H1 (cell line): ENCODE measurements at regions not wholly inside any gene's neighbourhood (a gene's known extent, or its start where the extent isn't known, plus 50 kb on each side); places are given as distances from the start of the nearest gene placed in this dataset.

Experiments
- CTCF ChIA-PET: fragments of 300-600 bp; sonication (Branson Sonifier 250); formaldehyde crosslinking; loops from one replicate; lab custom pipeline; 2021; ENCODE audit not compliant: partially characterized antibody; lab: Charles Lee
- POLR2A ChIA-PET: fragments of 300-600 bp; sonication (Branson Sonifier 250); formaldehyde crosslinking; loops from one replicate; lab custom pipeline; 2021; ENCODE audit warnings: inconsistent platforms; ENCODE audit not compliant: partially characterized antibody; lab: Charles Lee
- DNase-seq, 2 experiments: peaks; one replicate each; pipeline versions ENCODE4 v3.0.0 to v3.0.0-alpha.2; 2010 to 2022; ENCODE audit warnings: low spot score in 2 of 2, low read depth in 1 of 2, mixed read lengths in 1 of 2
- FAIRE-seq: peaks from 2 replicates; lab custom pipeline; 2011; peaks lifted over from hg19 to GRCh38; lab: Jason Lieb, UNC
- H2AFZ ChIP-seq: 2 replicates; pipeline ENCODE4 v1.8.1; 2012; ENCODE audit warnings: low read length, inconsistent platforms
- H2AK5ac ChIP-seq: 2 replicates; pipeline ENCODE4 v1.6.1; 2013; ENCODE audit warnings: low read depth, low read length
- H2BK120ac ChIP-seq: replicated peaks from 2 replicates; pipeline ENCODE3; 2013; ENCODE audit warnings: low read depth, low read length, inconsistent platforms
- H2BK12ac ChIP-seq: 2 replicates; pipeline ENCODE4 v1.6.1; 2013; ENCODE audit warnings: low read depth, low read length
- H2BK15ac ChIP-seq: 2 replicates; pipeline ENCODE4 v1.6.1; 2013; ENCODE audit warnings: low read length
- H2BK20ac ChIP-seq: 2 replicates; pipeline ENCODE4 v1.6.1; 2013; ENCODE audit warnings: low read length
- H2BK5ac ChIP-seq: 2 replicates; pipeline ENCODE4 v1.6.1; 2013; ENCODE audit warnings: low read depth, low read length
- H3K14ac ChIP-seq: 2 replicates; pipeline ENCODE4 v1.6.1; 2013; ENCODE audit warnings: inconsistent platforms; ENCODE audit not compliant: insufficient read length
- H3K18ac ChIP-seq: 2 replicates; pipeline ENCODE4 v1.6.1; 2013; ENCODE audit warnings: low read length; ENCODE audit errors: extremely low read depth
- H3K23ac ChIP-seq: 2 replicates; pipeline ENCODE4 v1.6.1; 2013; ENCODE audit warnings: inconsistent platforms; ENCODE audit not compliant: insufficient read length
- H3K23me2 ChIP-seq: 2 replicates; pipeline ENCODE4 v1.6.1; 2013; ENCODE audit warnings: low read depth, low read length
- H3K27ac ChIP-seq: 2 replicates; pipeline ENCODE4 v1.6.1; 2011; ENCODE audit warnings: low read depth, low read length, inconsistent platforms
- H3K27me3 ChIP-seq, 4 experiments: replicated peaks in 1 of 4; 1 replicate in 1 of 4; 2 replicates in 3 of 4; pipeline versions ENCODE4 v1.6.1 to v1.8.1; 2011 to 2013; ENCODE audit warnings: low read length in 3 of 4, mild to moderate bottlenecking in 3 of 4, inconsistent platforms in 2 of 4, mixed read lengths in 2 of 4, moderate library complexity in 1 of 4; ENCODE audit not compliant: control insufficient read depth in 3 of 4, insufficient read depth in 3 of 4; ENCODE audit errors: extremely low read depth in 1 of 4
- H3K36me3 ChIP-seq, 4 experiments: 2 replicates each; pipeline versions ENCODE4 v1.6.1 to v1.8.1; 2011 to 2013; ENCODE audit warnings: mild to moderate bottlenecking in 4 of 4, low read length in 3 of 4, moderate library complexity in 2 of 4, control low read depth in 1 of 4, inconsistent platforms in 1 of 4; ENCODE audit not compliant: insufficient read depth in 4 of 4, control insufficient read depth in 2 of 4
- H3K4ac ChIP-seq: replicated peaks from 2 replicates; pipeline ENCODE3; 2013; ENCODE audit warnings: low read length, low read depth, mixed read lengths, inconsistent platforms; ENCODE audit not compliant: insufficient read length
- H3K4me1 ChIP-seq, 4 experiments: replicated peaks in 1 of 4; 1 replicate in 1 of 4; 2 replicates in 3 of 4; pipeline versions ENCODE4 v1.6.1 to v1.8.1; 2011 to 2013; ENCODE audit warnings: low read length in 3 of 4, inconsistent platforms in 2 of 4, mixed read lengths in 1 of 4; ENCODE audit not compliant: insufficient read depth in 4 of 4, control insufficient read depth in 3 of 4
- H3K4me2 ChIP-seq, 2 experiments: 2 replicates each; pipeline versions ENCODE4 v1.6.1 to v1.8.1; 2011 to 2013; ENCODE audit warnings: low read depth in 2 of 2, low read length in 2 of 2, control low read depth in 1 of 2, inconsistent platforms in 1 of 2, mild to moderate bottlenecking in 1 of 2; ENCODE audit not compliant: insufficient read depth in 1 of 2
- H3K4me3 ChIP-seq, 4 experiments: fragments of 200-600, 300-600 bp in 1 of 4; sonication (generic), shearing (Covaris generic), sonication (Bioruptor Twin) in 1 of 4; 2 replicates each; pipeline versions ENCODE4 v1.5.1 to v1.8.1; 2011 to 2016; ENCODE audit warnings: low read length in 4 of 4, low read depth in 3 of 4, control low read depth in 2 of 4, inconsistent platforms in 2 of 4, mild to moderate bottlenecking in 2 of 4, mixed read lengths in 1 of 4, moderate library complexity in 1 of 4; ENCODE audit not compliant: insufficient read depth in 2 of 4; ENCODE audit errors: extremely low read depth in 1 of 4
- H3K56ac ChIP-seq: replicated peaks from 2 replicates; pipeline ENCODE3; 2013; ENCODE audit warnings: low read depth, mild to moderate bottlenecking, mixed read lengths, low read length, inconsistent platforms; ENCODE audit not compliant: insufficient read length
- H3K79me1 ChIP-seq: 2 replicates; pipeline ENCODE4 v1.6.1; 2013; ENCODE audit warnings: low read depth, low read length, control low read depth
- H3K79me2 ChIP-seq, 2 experiments: 2 replicates each; pipeline versions ENCODE4 v1.6.1 to v1.8.1; 2012 to 2013; ENCODE audit warnings: low read length in 2 of 2, mild to moderate bottlenecking in 2 of 2, inconsistent platforms in 1 of 2; ENCODE audit not compliant: insufficient read depth in 2 of 2, control insufficient read depth in 1 of 2
- H3K9ac ChIP-seq, 4 experiments: replicated peaks in 1 of 4; 1 replicate in 1 of 4; 2 replicates in 3 of 4; pipeline versions ENCODE4 v1.6.1 to v1.8.1; 2011 to 2013; ENCODE audit warnings: low read depth in 3 of 4, low read length in 3 of 4, control low read depth in 2 of 4, mild to moderate bottlenecking in 2 of 4, moderate library complexity in 2 of 4, inconsistent platforms in 1 of 4; ENCODE audit errors: extremely low read depth in 1 of 4
- H3K9me3 ChIP-seq, 2 experiments: 2 replicates each; pipeline versions ENCODE4 v1.6.1 to v1.8.1; 2012 to 2013; ENCODE audit warnings: mild to moderate bottlenecking in 2 of 2, moderate library complexity in 2 of 2, control low read depth in 1 of 2, inconsistent platforms in 1 of 2, low read depth in 1 of 2, low read length in 1 of 2, mixed read lengths in 1 of 2; ENCODE audit not compliant: insufficient read depth in 2 of 2
- H4K20me1 ChIP-seq, 2 experiments: replicated peaks in 1 of 2; 2 replicates each; pipeline versions ENCODE3 to v1.8.1; 2011 to 2013; ENCODE audit warnings: inconsistent platforms in 2 of 2, low read length in 2 of 2, mild to moderate bottlenecking in 1 of 2; ENCODE audit not compliant: insufficient read depth in 2 of 2, control insufficient read depth in 1 of 2
- H4K5ac ChIP-seq: 2 replicates; pipeline ENCODE4 v1.6.1; 2013; ENCODE audit warnings: low read length, low read depth, mixed read lengths, inconsistent platforms; ENCODE audit not compliant: insufficient read length
- H4K8ac ChIP-seq: 2 replicates; pipeline ENCODE4 v1.8.0; 2013; ENCODE audit warnings: mild to moderate bottlenecking, moderate library complexity, low read length, inconsistent platforms; ENCODE audit not compliant: insufficient read depth; ENCODE audit errors: extremely low read depth
- H4K91ac ChIP-seq: replicated peaks from 2 replicates; pipeline ENCODE3; 2013; ENCODE audit warnings: low read length, mixed read lengths, inconsistent platforms; ENCODE audit not compliant: insufficient read length
- CBX8 ChIP-seq: fragments of 300-800, 300-1000 bp; sonication (generic); IDR thresholded peaks from 2 replicates; pipeline ENCODE4 v1.7.1; 2016; ENCODE audit warnings: low read depth, low read length, borderline replicate concordance
- CEBPB ChIP-seq: IDR thresholded peaks from 2 replicates; pipeline ENCODE4 v1.6.1; 2012; ENCODE audit warnings: low read depth, low read length
- JUND ChIP-seq: IDR thresholded peaks from 2 replicates; pipeline ENCODE4 v1.6.1; 2011; ENCODE audit warnings: mild to moderate bottlenecking, improper control_type of control experiment, low read length
- NANOG ChIP-seq: IDR thresholded peaks from 2 replicates; pipeline ENCODE4 v1.6.1; 2011; ENCODE audit warnings: low read length, low read depth, mild to moderate bottlenecking, inconsistent platforms; ENCODE audit not compliant: insufficient read depth, poor library complexity, severe bottlenecking
- RNF2 ChIP-seq: fragments of 200-900, 300-1000 bp; sonication (generic); IDR thresholded peaks from 2 replicates; pipeline ENCODE4 v1.7.1; 2016; ENCODE audit warnings: borderline replicate concordance, low read depth, mild to moderate bottlenecking, antibody characterized with exemption, low read length; ENCODE audit not compliant: poor library complexity, severe bottlenecking; ENCODE audit errors: missing control alignments
- SIRT6 ChIP-seq: IDR thresholded peaks from one replicate; pipeline ENCODE4 v1.7.1; 2012; ENCODE audit warnings: low read length, inconsistent platforms
- TCF12 ChIP-seq: IDR thresholded peaks from 2 replicates; pipeline ENCODE4 v1.6.1; 2011; ENCODE audit warnings: low read depth, mild to moderate bottlenecking, low read length
- WGBS, 2 experiments: shearing (Covaris generic) in 1 of 2; methylation state at CpG; one replicate each; pipeline versions ENCODE4 v1.1.6 to v1.1.7; 2013 to 2015; ENCODE audit warnings: low lambda C conversion rate in 2 of 2, mixed read lengths in 2 of 2, inconsistent platforms in 1 of 2, low coverage in 1 of 2, missing lambda C conversion rate in 1 of 2; ENCODE audit not compliant: insufficient replicate concordance in 2 of 2, insufficient coverage in 1 of 2, insufficient read length in 1 of 2; ENCODE audit errors: extremely low coverage in 1 of 2, missing lambda C conversion rate in 1 of 2; 5-methylcytosine and 5-hydroxymethylcytosine counted together
- TF ChIP-seq, protein P1 (sequence below), 3 experiments: IDR thresholded peaks; 1 replicate in 2 of 3; 2 replicates in 1 of 3; pipeline versions ENCODE4 v1.5.1 to v1.6.1; 2011; ENCODE audit warnings: low read length in 3 of 3, mild to moderate bottlenecking in 3 of 3, inconsistent platforms in 2 of 3, low read depth in 1 of 3, moderate library complexity in 1 of 3; ENCODE audit not compliant: insufficient read depth in 1 of 3; ENCODE audit errors: control extremely low read depth in 1 of 3
- TF ChIP-seq, protein P2 (sequence below): IDR thresholded peaks from 2 replicates; pipeline ENCODE4 v1.6.1; 2012; ENCODE audit warnings: inconsistent platforms
- TF ChIP-seq, protein P3 (sequence below): IDR thresholded peaks from 2 replicates; pipeline ENCODE4 v1.6.1; 2011; ENCODE audit warnings: low read length, improper control_type of control experiment

DNA sequence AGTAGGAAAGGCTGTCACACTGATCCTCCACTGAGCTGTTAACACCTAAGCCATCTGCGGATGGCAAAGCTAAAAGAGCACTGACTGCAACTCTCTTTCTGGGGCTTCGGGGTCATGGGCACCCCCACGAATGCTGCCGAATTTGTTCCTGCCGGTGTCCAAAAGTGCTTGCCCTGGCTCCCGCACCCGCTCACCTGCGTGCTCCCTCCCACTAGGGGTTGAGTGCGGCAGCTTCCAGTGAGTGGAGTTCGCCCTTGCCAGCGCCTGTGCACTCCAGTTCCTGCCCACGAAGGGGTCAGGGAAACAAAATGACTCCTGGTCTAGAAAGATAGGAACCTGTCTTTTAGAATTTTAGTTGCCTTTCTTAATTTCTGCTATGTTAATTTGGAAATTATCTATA lies 78.7 kb downstream of the IFI44 start:
- no peaks in the 10 kb centered on the region for H3K36me3 ChIP-seq
- H2AFZ ChIP-seq = 0 out of 2 replicates have a peak overlapping the region, but pooled peaks have one; percentile 28
- POLR2A ChIA-PET = no interaction called here
- WGBS, 2 experiments = 88% methylated on average over 12 of the region's 12 CpGs; no CpG with 5 or more reads in 1 of the 2 experiments
- H4K20me1 ChIP-seq = no peaks in the 10 kb centered on the region
- H4K8ac ChIP-seq = no peak overlapping the region
- no peaks in the 10 kb centered on the region for H3K79me2 ChIP-seq
- no peak overlapping the region for H2BK15ac ChIP-seq
- H3K4me3 ChIP-seq = no peak overlapping the region
- no peak overlapping the region for H4K5ac ChIP-seq
- H3K9ac ChIP-seq = no peak overlapping the region
- no peak overlapping the region for H2BK5ac ChIP-seq
- no peak for FAIRE-seq
- H4K91ac ChIP-seq = no peak overlapping the region
- no peaks in the 10 kb centered on the region for H3K9me3 ChIP-seq
- H3K14ac ChIP-seq = no peak overlapping the region
- H2BK120ac ChIP-seq = no peak overlapping the region
- no peak overlapping the region for H2BK12ac ChIP-seq
- no peak overlapping the region for H3K4me2 ChIP-seq
- no peaks in the 10 kb centered on the region for H3K79me1 ChIP-seq
- H3K23me2 ChIP-seq = no peaks in the 10 kb centered on the region
- no peak overlapping the region for H3K18ac ChIP-seq
- CTCF ChIA-PET = interaction anchor here (1.2 to 1.5 kb wide), 2 partner anchors 11 kb away, joined by 3 to 5 read pairs; no protein-coding TSS in a partner anchor
- no peak overlapping the region for H2BK20ac ChIP-seq
- no peak overlapping the region for H3K56ac ChIP-seq
- no peak overlapping the region for H2AK5ac ChIP-seq
- H3K27ac ChIP-seq = no peak overlapping the region
- no peak overlapping the region for H3K4ac ChIP-seq
- no peaks in the 10 kb centered on the region for H3K4me1 ChIP-seq
- H3K23ac ChIP-seq = no peak overlapping the region
- no peaks in the 10 kb centered on the region for H3K27me3 ChIP-seq
- DNase-seq = no peak
- no peak for TF ChIP-seq JUND
- TF ChIP-seq, protein P1, sequence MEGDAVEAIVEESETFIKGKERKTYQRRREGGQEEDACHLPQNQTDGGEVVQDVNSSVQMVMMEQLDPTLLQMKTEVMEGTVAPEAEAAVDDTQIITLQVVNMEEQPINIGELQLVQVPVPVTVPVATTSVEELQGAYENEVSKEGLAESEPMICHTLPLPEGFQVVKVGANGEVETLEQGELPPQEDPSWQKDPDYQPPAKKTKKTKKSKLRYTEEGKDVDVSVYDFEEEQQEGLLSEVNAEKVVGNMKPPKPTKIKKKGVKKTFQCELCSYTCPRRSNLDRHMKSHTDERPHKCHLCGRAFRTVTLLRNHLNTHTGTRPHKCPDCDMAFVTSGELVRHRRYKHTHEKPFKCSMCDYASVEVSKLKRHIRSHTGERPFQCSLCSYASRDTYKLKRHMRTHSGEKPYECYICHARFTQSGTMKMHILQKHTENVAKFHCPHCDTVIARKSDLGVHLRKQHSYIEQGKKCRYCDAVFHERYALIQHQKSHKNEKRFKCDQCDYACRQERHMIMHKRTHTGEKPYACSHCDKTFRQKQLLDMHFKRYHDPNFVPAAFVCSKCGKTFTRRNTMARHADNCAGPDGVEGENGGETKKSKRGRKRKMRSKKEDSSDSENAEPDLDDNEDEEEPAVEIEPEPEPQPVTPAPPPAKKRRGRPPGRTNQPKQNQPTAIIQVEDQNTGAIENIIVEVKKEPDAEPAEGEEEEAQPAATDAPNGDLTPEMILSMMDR (IDR thresholded peaks at IDR 0.05; ENCODE audit: control extremely low read depth in 1 of 3, insufficient read depth in 1 of 3, low read depth in 1 of 3, low read length in 3 of 3) = no peak
- no peak for TF ChIP-seq SIRT6
- TF ChIP-seq CEBPB = no peak
- no peak for TF ChIP-seq CBX8
- no peak for TF ChIP-seq NANOG
- no peak for TF ChIP-seq TCF12
- TF ChIP-seq, protein P2, sequence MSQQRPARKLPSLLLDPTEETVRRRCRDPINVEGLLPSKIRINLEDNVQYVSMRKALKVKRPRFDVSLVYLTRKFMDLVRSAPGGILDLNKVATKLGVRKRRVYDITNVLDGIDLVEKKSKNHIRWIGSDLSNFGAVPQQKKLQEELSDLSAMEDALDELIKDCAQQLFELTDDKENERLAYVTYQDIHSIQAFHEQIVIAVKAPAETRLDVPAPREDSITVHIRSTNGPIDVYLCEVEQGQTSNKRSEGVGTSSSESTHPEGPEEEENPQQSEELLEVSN = no peak
- no peak for TF ChIP-seq RNF2
- TF ChIP-seq, protein P3, sequence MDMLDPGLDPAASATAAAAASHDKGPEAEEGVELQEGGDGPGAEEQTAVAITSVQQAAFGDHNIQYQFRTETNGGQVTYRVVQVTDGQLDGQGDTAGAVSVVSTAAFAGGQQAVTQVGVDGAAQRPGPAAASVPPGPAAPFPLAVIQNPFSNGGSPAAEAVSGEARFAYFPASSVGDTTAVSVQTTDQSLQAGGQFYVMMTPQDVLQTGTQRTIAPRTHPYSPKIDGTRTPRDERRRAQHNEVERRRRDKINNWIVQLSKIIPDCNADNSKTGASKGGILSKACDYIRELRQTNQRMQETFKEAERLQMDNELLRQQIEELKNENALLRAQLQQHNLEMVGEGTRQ = no peak
